GM18519 (cell line): ENCODE measurements at regions not wholly inside any gene's neighbourhood (a gene's known extent, or its start where the extent isn't known, plus 50 kb on each side); places are given as distances from the start of the nearest gene placed in this dataset.
"Not testable (repeated sequence)": the region's sequence is repeated elsewhere in the genome, so short reads cannot be mapped to it uniquely, and the experiment has no call there.

Source experiments
- ATAC-seq: cut with Tn5 transposase; IDR thresholded peaks from one replicate; pipeline ENCODE4 v1.9.1; 2021; ENCODE audit warnings: mild to moderate bottlenecking, moderate library complexity; ENCODE audit not compliant: unreplicated experiment, low FRiP score

DNA sequence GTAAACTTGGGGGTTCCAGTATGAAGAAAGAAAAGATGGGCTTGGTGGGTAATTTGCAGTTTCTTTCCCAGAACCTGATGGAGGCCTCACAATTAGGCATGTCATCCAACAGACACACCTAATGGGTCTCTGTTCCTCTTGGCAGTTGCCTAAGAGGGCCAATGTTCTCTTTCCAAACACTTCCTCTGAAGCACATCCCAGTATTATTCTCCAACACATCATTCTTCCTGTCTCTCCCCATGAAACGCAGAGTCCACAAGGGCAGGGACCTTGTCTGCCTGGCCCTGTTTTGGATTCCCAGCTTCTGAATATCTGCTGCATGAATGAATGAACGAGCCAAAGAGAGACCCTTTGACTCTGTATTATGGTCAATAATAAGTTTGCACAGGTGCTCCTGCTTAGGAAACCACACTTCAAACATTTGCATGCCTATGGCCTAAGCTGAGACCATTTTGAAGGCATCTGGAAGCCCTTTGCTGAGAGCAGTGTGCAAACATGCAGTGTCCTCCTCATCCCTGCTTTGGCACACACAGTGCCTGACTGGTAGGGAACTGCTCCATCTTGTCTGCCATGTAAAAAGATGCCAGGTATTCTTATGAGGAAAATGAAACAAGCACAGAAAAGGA, 100.9 kb upstream of the CHST15 start:
- ATAC-seq, result no peak

- ATAC-seq, result no peak
Measured at GRCh38 chr10:124193309-124193696, 99.9 kb upstream of the CHST15 start.

- ATAC-seq, result not testable (repeated sequence)
Measured at GRCh38 chr10:124192664-124193308, 99.4 kb upstream of the CHST15 start.

DNA sequence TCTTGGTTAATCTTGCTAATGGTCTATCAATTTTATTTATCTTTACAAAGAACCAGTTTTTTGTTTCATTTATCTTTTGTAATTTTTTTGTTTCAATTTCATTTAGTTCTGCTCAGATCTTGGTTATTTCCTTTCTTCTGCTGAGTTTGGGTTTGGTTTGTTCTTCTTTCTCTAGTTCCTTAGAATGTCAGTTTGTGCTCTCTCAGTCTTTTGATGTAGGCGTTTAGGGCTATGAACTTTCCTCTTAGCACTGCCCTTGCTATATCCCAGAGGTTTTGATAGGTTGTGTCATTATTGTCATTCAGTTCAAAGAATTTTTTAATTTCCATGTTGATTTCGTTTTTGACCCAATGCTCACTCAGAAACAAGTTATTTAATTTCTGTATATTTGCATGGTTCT, 97.1 kb upstream of the CHST15 start:
- not testable (repeated sequence) for ATAC-seq

DNA sequence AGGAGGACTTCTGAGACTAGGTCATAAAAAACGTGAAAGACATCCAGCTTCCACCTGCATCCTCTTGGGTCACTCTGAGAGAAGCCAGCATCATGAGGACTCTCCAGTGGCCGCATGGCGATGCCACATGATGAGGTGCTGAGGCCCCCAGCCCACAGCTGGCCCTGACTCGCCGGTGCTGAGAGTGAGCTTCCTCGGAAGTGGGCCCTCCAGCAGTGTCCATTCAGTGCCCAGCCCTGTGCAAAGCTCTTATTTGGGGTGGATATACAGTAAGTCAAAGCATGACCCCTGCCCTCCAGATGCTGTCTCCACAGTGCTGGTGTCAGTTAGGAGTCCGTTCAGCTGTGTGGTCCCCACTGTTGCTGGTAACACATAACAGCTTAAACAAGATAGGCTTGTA, 93.6 kb upstream of the CHST15 start:
- no peak for ATAC-seq

- no peak for ATAC-seq
Measured at GRCh38 chr10:124185084-124185483, 91.7 kb upstream of the CHST15 start.

DNA sequence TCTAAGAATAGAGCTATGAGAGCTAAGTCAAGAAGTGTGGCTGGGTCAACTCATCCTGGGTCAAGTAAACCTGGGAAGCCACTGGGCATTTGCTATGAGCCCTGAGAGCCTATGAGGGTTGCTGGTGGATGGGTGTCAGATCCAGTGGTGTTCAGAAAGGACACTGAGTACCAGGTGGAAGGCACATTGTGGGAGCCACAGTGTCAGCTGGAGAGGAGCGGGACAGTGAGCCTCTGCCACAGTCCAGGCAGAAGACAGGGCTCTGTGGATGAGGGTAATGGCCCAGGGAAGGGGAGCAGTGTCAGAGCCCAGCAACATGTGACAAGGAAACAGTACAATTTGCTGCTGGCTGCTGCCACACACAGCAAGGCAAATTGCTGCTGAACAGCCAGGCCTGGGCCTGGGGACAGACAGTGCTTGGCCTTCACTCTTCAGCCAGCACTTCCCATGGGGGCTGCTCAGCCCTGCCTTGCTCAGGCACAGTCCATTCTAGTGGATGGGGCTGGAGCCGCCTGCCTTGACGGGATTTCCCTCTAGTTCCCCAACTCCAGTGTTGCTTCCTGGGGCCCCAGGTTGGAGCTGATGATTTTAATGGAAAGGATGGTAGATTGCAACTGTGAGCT, 90.9 kb upstream of the CHST15 start:
- ATAC-seq, result no peak

DNA sequence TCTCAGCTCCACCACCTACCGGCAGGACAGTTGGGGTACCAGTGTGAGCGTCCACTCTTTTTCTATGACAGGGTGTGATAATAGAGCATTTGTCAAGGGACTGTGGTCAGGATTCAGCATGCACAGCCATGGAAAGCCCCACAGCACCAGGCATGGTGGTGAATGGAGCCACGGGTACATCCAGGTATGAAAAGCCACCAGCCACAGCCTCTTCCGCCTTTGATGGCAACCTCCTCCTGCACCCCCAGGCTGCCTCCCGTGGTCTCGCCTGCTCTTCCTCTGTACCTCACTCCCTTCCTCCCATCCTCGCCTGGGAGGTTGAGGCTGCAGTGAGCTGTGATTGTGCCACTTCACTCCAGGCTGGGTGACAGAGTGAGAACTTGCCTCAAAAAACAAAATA, 90.2 kb upstream of the CHST15 start:
- no peak for ATAC-seq

DNA sequence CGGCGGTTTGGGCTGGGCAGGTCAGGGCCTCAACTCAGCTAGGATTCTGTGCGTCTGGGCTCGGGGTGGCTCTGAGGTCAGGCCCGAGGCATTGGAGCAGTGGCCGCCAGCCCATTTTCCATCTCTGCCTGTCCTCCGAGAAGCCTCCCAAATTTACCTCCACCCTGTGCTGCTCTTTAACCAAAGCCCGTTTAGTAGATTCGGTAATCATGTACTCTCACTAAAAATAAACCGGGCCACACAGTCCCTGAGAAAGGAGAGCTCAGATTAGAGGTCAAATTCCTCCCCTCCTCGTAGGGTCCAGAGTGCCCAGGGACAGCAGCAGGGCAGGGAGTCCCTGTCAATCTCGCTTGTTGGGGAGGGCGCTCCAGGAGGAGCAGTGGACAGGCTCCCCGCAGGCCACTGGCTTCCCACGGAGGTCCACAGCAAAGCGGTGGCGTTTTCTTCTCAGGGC, 88.7 kb upstream of the CHST15 start:
- no peak for ATAC-seq

DNA sequence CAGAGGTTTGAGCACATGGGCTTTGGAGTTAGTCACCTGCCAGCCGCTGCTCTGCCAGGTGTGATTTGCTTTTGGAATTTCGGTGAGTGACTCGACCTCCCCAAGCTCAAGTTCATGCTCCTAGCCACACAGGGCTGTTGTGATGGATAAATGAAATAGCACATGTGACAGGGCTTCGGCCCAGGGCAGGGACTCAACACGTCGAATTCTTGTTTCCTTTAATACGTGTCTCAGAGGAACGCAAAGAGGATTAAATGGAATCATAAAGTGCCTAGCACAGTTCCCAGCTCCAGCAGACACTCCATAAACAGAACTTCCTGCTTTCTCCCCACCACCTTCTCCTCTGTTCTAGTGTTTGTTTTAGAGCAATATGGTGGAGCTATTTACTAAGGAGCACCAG, 88.3 kb upstream of the CHST15 start:
- ATAC-seq, result no peak

GRCh38 chr10:124180947-124181549, 87.7 kb upstream of the CHST15 start:
- ATAC-seq, result no peak

DNA sequence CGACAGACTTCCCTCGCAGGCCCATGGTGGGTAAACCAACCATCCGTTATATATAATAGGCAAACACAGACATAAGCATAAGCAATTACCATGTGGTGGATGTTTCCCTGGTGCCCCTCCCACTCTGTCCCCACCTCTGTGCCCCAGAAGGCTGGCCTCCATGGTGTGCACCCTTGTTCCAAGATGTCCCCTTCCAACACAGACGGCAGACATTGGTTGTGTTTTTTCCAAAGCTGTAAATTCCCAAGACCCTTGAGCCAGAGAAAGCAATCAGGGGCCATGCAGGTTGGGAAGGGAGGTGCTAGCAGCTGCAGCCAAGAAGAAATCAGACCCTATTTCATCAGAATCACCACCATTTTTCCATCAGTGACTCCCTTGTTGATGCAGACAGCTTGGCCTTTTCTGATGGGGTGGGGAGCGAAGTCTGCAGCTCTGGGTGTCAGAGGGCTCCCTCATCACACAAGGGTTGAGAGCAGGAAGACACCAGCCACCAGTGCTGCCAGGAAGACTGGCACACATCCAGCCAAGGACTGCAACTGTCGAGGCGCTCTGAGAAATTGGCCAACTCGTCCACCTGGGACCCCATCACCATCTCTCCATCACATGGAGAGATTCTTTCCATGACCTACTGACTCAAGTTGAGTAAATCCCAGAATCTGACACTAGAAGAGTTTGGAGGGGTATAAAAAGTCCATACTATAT, 86.8 kb upstream of the CHST15 start:
- no peak for ATAC-seq

DNA sequence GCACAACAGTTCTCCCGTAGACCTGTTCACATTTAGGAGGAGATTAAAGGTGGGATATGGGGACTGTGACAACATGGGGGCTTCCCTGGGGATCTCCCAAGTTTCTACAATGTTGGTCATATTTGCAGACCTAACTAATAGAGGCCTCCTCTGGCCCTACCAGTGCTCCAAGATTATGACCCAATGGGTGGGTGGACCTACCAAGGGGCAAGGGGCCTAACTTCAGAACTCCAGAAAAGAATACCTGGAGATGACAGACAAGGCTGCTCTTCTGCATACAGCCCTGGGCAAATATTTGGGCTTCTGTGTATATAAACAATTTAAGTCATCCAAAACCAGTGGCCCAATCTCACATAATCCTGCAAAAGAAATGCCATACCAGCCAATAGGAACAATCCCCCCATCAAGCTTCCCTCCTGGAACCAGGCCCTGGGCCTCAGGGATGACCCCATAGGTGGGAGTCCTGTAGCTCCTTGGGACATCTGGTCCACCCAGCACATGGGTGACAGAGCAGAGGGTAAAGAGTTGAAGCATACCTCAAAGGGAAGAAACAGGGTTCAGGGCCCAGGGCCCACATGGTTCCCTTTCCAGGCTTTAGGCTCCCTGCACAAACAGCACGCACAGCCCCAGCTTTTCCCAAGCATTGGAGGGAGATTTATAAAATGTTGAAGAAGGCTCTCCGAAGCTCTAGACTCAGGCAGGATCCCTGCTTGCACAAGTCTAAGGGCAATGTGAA, 86.1 kb upstream of the CHST15 start:
- ATAC-seq, result no peak

GRCh38 chr10:124177180-124177518, 83.8 kb upstream of the CHST15 start:
- no peak for ATAC-seq

- ATAC-seq, result no peak
Measured at GRCh38 chr10:124176349-124177179, 83.2 kb upstream of the CHST15 start.

GRCh38 chr10:124175701-124176348, 82.4 kb upstream of the CHST15 start:
- no peak for ATAC-seq

- no peak for ATAC-seq
Measured at GRCh38 chr10:124174673-124175645, 81.6 kb upstream of the CHST15 start.

- ATAC-seq, result no peak
Measured at GRCh38 chr10:124174071-124174566, 80.7 kb upstream of the CHST15 start.
